ENCODE measurements at regions not wholly inside any gene's neighbourhood (a gene's known extent, or its start where the extent isn't known, plus 50 kb on each side); places are given as distances from the start of the nearest gene placed in this dataset.

GRCh38 chr1:194369622-194370021 lies 1183.2 kb upstream of the B3GALT2 start:
- H3K4me3 ChIP-seq: no peak overlapping the region
- in situ Hi-C loops (cut with MboI): no loop called here
- H3K9me3 ChIP-seq (replicated peaks; ENCODE audit: control insufficient read depth, insufficient read depth, low read depth, low read length): no peaks in the 10 kb centered on the region
- FAIRE-seq (no peak), ATAC-seq (no peak), DNase-seq (ENCODE audit: extremely low read depth in 1 of 4, low spot score in 3 of 4) (no peak)
- H3K4me1 ChIP-seq (replicated peaks in 1 of 2; ENCODE audit: control insufficient read depth in 2 of 2, insufficient read depth in 2 of 2, low read length in 2 of 2): no peaks in the 10 kb centered on the region
- ChIA-PET POLR2A (no interaction called here), CTCF (ENCODE audit: low intra/inter-chr PET ratio) (no interaction called here)
- no peak overlapping the region for H3K9ac ChIP-seq (ENCODE audit: insufficient read depth in 1 of 2, low read depth in 2 of 2, low read length in 2 of 2)
- no TSS peak for BruUV-seq (replicated peaks)
- no peak overlapping the region for H3K27ac ChIP-seq (ENCODE audit: extremely low read depth, low read depth, low read length)
- H3K36me3 ChIP-seq (ENCODE audit: control insufficient read depth, insufficient read depth, low read length): no peaks in the 10 kb centered on the region
- no peaks in the 10 kb centered on the region for H3K79me2 ChIP-seq (ENCODE audit: control insufficient read depth, insufficient read depth, low read length)
- intact Hi-C loops (cut with micrococcal nuclease): no loop called here
- H4K20me1 ChIP-seq (replicated peaks; ENCODE audit: control insufficient read depth, insufficient read depth, low read length): no peaks in the 10 kb centered on the region
- no peak overlapping the region for H3K4me2 ChIP-seq (ENCODE audit: insufficient read depth, low read length)
- H3K9me1 ChIP-seq (ENCODE audit: control insufficient read depth, insufficient read depth, low read length): no peaks in the 10 kb centered on the region
- H3K27me3 ChIP-seq (ENCODE audit: control insufficient read depth in 2 of 2, insufficient read depth in 2 of 2, low read length in 2 of 2): no peaks in the 10 kb centered on the region
- 0% methylated on average over 1 of the region's 1 CpG for WGBS (ENCODE audit: insufficient coverage, low coverage, missing lambda C conversion rate)
- TF ChIP-seq NFIX (CRISPR knock-in tag; IDR thresholded peaks at IDR 0.05; ENCODE audit: low read depth) (peak; percentile 58), NFIC (IDR thresholded peaks at IDR 0.05) (peak; percentile 76), NONO (IDR thresholded peaks at IDR 0.05; ENCODE audit: low read depth in 2 of 2, low read length in 1 of 2) (no peak)
- no peak overlapping the region for H2AFZ ChIP-seq (ENCODE audit: low read depth, low read length)

- Histone ChIP-seq H3K4me1 (replicated peaks in 1 of 2; ENCODE audit: control insufficient read depth in 2 of 2, insufficient read depth in 2 of 2, low read length in 2 of 2) (no peaks in the 10 kb centered on the region), H4K20me1 (replicated peaks; ENCODE audit: control insufficient read depth, insufficient read depth, low read length) (no peaks in the 10 kb centered on the region), H3K27me3 (ENCODE audit: control insufficient read depth in 2 of 2, insufficient read depth in 2 of 2, low read length in 2 of 2) (no peaks in the 10 kb centered on the region), H3K9me1 (ENCODE audit: control insufficient read depth, insufficient read depth, low read length) (no peaks in the 10 kb centered on the region), H2AFZ (ENCODE audit: low read depth, low read length) (no peak overlapping the region), H3K9ac (ENCODE audit: insufficient read depth in 1 of 2, low read depth in 2 of 2, low read length in 2 of 2) (no peak overlapping the region), H3K36me3 (ENCODE audit: control insufficient read depth, insufficient read depth, low read length) (no peaks in the 10 kb centered on the region), H3K4me2 (ENCODE audit: insufficient read depth, low read length) (no peak overlapping the region), H3K4me3 (no peak overlapping the region), H3K9me3 (replicated peaks; ENCODE audit: control insufficient read depth, insufficient read depth, low read depth, low read length) (no peaks in the 10 kb centered on the region), H3K27ac (ENCODE audit: extremely low read depth, low read depth, low read length) (no peak overlapping the region), H3K79me2 (ENCODE audit: control insufficient read depth, insufficient read depth, low read length) (no peaks in the 10 kb centered on the region)
- intact Hi-C loops (cut with micrococcal nuclease): no loop called here
- TF ChIP-seq FUS (optimal IDR thresholded peaks at IDR 0.05; ENCODE audit: low read depth, low read length): no peak
- no peak for TF ChIP-seq MLLT1 (IDR thresholded peaks at IDR 0.05)
- no peak for TF ChIP-seq CHD1 (IDR thresholded peaks at IDR 0.05; ENCODE audit: low read length)
- TF ChIP-seq HDGF (IDR thresholded peaks at IDR 0.05): no peak
- TF ChIP-seq PATZ1 (CRISPR knock-in tag; IDR thresholded peaks at IDR 0.05; ENCODE audit: borderline replicate concordance): no peak
- TF ChIP-seq IRF9 (tag; IDR thresholded peaks at IDR 0.05): no peak
- TF ChIP-seq NCOA1 (IDR thresholded peaks at IDR 0.05; ENCODE audit: low read depth): no peak
- no peak for TF ChIP-seq ZNF695 (CRISPR knock-in tag; IDR thresholded peaks at IDR 0.05)
- no peak for TF ChIP-seq SNAPC5 (CRISPR knock-in tag; IDR thresholded peaks at IDR 0.05)
- no peak for TF ChIP-seq RCOR1 (IDR thresholded peaks at IDR 0.05; ENCODE audit: borderline replicate concordance in 1 of 2, low read depth in 2 of 2, low read length in 2 of 2)
- no peak for TF ChIP-seq C11orf30 (IDR thresholded peaks at IDR 0.05; ENCODE audit: low read depth)
- in situ Hi-C loops (cut with MboI): no loop called here
- POLR2A ChIA-PET: no interaction called here
- BruUV-seq (replicated peaks): no TSS peak
- FAIRE-seq (no peak), ATAC-seq (no peak), DNase-seq (ENCODE audit: extremely low read depth in 1 of 4, low spot score in 3 of 4) (no peak)
- CTCF ChIA-PET (ENCODE audit: low intra/inter-chr PET ratio): no interaction called here
Measured at GRCh38 chr1:194369060-194369459, 1182.6 kb upstream of the B3GALT2 start.

Measured in K562 (cell line).